Endothelial cell (in vitro differentiated cells): ENCODE measurements at regions not wholly inside any gene's neighbourhood (a gene's known extent, or its start where the extent isn't known, plus 50 kb on each side); places are given as distances from the start of the nearest gene placed in this dataset.

Experiments used
- DNase-seq: peaks from one replicate; pipeline ENCODE4 v3.0.0; 2021; ENCODE audit warnings: low spot score
- H3K27ac Mint-ChIP-seq: one replicate; pipeline ENCODE4 v1.8.0; 2021; ENCODE audit warnings: mixed read lengths, inconsistent platforms; ENCODE audit not compliant: unreplicated experiment
- H3K27me3 Mint-ChIP-seq: one replicate; pipeline ENCODE4 v1.8.0; 2021; ENCODE audit warnings: mild to moderate bottlenecking, moderate library complexity, mixed read lengths, inconsistent platforms; ENCODE audit not compliant: unreplicated experiment
- H3K36me3 Mint-ChIP-seq: one replicate; pipeline ENCODE4 v1.8.0; 2021; ENCODE audit warnings: mild to moderate bottlenecking, low read depth, mixed read lengths, inconsistent platforms; ENCODE audit not compliant: unreplicated experiment
- H3K4me1 Mint-ChIP-seq: one replicate; pipeline ENCODE4 v1.8.0; 2021; ENCODE audit warnings: mild to moderate bottlenecking, mixed read lengths, inconsistent platforms; ENCODE audit not compliant: unreplicated experiment
- H3K4me3 Mint-ChIP-seq: one replicate; pipeline ENCODE4 v1.8.0; 2021; ENCODE audit warnings: mild to moderate bottlenecking, mixed read lengths, inconsistent platforms; ENCODE audit not compliant: unreplicated experiment
- H3K9me3 Mint-ChIP-seq: one replicate; pipeline ENCODE4 v1.8.0; 2021; ENCODE audit warnings: mixed read lengths, inconsistent platforms; ENCODE audit not compliant: unreplicated experiment
- TF ChIP-seq, protein P1 (sequence below): fragments of 200-600 bp; sonication (generic); IDR thresholded peaks from one replicate; pipeline ENCODE4 v1.5.0; 2021; ENCODE audit warnings: antibody characterized with exemption; ENCODE audit not compliant: unreplicated experiment

DNA sequence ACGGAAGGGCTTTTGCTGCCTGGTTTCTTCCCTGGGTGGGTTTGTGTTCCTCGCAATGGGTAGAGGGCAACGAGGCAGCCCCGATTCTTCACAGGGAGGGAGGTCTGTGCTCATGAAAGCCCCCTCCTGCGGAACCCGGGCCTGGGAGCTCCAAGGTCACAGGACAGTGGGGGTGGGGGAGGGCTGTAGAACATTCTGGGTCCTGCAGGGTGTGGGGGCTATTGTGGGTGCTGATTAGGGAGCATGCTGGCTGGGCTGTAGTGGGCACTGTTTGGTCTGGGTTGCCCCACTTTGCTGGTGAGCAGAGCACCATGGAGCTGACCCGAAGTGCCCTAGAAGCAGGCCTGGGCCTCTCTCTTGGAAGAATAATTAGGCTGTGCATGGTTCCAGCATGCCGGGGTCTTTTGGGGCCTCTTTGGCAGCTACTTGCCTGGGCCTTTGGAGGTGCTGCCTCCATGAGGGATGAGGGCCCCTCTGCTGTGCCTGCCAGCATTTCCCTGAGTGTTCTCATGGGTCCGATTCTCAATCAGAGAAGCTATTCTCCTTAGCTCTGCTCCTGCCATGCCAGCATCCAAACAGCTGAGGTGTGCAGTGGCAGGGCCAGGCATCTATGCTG is 232.2 kb upstream of the HS6ST1 start:
- peaks cover 4% of the 10 kb centered on the region for H3K36me3 Mint-ChIP-seq
- no peaks in the 10 kb centered on the region for H3K9me3 Mint-ChIP-seq
- no peak overlapping the region for H3K27ac Mint-ChIP-seq
- H3K4me3 Mint-ChIP-seq = no peak overlapping the region
- TF ChIP-seq, protein P1, sequence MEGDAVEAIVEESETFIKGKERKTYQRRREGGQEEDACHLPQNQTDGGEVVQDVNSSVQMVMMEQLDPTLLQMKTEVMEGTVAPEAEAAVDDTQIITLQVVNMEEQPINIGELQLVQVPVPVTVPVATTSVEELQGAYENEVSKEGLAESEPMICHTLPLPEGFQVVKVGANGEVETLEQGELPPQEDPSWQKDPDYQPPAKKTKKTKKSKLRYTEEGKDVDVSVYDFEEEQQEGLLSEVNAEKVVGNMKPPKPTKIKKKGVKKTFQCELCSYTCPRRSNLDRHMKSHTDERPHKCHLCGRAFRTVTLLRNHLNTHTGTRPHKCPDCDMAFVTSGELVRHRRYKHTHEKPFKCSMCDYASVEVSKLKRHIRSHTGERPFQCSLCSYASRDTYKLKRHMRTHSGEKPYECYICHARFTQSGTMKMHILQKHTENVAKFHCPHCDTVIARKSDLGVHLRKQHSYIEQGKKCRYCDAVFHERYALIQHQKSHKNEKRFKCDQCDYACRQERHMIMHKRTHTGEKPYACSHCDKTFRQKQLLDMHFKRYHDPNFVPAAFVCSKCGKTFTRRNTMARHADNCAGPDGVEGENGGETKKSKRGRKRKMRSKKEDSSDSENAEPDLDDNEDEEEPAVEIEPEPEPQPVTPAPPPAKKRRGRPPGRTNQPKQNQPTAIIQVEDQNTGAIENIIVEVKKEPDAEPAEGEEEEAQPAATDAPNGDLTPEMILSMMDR = no peak
- H3K27me3 Mint-ChIP-seq = peaks cover 2% of the 10 kb centered on the region
- H3K4me1 Mint-ChIP-seq = peaks cover 2% of the 10 kb centered on the region
- no peak for DNase-seq

DNA sequence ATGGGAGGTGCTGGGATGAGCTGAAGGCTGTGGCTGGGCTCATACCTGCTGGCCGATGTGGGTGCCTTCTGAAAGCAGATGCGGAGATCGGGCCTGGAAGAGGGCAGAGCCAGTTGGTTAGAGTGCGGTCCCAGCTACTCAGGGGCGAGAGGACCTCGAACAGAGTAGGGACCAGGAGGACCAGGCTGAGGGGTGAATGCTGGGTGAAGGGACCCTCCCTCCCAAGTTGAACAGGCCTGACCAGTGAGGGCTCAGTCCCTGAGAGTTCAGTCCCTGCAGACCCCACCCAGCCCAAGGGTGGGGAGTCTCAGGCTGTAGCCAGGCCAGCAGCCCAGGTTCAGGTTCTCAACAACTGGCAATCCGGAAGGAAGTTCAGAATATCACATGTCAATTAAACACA is 232.8 kb upstream of the HS6ST1 start:
- peaks cover 2% of the 10 kb centered on the region for H3K27me3 Mint-ChIP-seq
- no peak for DNase-seq
- H3K36me3 Mint-ChIP-seq = peaks cover 4% of the 10 kb centered on the region
- H3K4me3 Mint-ChIP-seq = no peak overlapping the region
- no peaks in the 10 kb centered on the region for H3K9me3 Mint-ChIP-seq
- TF ChIP-seq, protein P1 = no peak
- H3K27ac Mint-ChIP-seq = no peak overlapping the region
- peaks cover 2% of the 10 kb centered on the region for H3K4me1 Mint-ChIP-seq

DNA sequence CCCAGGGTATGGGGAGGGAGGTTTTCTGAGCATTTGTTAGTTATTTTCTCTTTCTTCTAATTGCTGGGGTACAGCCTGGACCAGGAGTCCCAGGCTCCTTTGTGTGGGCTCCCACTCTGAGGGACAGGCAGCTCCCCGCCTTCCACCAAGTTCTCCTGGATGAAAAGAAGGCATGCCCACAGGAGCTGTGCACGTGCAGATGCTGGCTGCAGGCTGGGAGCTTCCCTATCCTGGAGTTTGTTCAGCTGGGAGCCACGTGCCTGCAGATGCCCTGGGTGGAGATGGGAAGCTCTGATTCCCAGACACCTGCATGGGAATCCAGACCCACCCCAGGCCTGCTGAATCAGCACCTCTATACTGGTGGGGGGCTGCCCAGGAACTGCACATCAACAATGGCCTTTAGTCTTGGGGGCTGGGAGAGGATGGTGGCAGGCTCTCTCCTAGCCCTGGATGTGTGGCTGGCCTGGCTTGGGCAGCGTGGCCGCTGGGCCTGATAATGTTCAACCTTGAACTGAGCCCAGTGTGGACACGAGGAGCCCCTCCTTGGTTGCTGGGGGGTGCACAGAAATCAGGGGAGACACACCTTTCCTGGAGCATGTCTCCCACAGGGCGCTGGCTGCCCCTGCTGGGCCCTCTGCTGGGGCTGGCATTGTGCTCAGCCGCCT is 233.6 kb upstream of the HS6ST1 start:
- Mint-ChIP-seq H3K4me1 (peaks cover 2% of the 10 kb centered on the region), H3K27me3 (peaks cover 2% of the 10 kb centered on the region), H3K36me3 (peaks cover 4% of the 10 kb centered on the region), H3K4me3 (no peak overlapping the region), H3K9me3 (no peaks in the 10 kb centered on the region), H3K27ac (no peak overlapping the region)
- DNase-seq = no peak
- TF ChIP-seq, protein P1 = no peak

DNA sequence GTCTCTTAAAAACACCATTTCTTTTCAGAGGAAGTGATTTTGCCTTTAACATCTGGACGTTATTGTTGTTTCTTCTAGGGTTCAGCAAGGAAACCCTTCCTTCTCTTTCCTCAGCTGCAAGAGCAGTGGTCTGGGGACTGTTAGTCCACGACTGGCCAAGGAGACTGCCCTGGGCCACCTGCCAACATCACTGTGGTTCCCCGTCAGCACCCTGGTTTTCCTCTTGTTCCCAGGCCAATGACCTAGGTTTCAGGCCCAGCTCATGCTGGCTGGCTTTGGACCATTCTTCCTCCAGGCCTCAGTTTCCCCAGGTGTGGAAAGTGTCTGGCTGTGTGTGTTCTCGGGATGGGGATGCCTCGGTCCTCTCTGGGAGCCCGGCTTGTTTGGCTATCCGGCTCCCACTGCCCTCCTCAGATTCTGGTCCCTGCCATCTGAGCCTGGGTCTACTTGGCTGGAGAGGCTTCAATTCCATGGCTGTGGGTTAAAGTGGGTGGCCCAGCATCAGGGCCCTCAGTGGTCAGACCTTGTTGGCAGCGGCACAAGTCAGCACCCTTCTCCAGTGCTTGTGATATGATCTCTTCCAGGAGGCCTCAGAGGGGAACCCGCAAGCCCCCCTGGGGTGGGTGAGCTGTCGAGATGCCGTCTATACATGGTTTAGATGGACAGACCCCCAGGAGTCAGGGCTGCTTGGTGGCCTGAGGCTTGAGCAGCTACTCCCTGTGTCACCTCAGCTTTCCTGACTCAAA is 234.3 kb upstream of the HS6ST1 start:
- H3K9me3 Mint-ChIP-seq = no peaks in the 10 kb centered on the region
- H3K4me3 Mint-ChIP-seq = no peak overlapping the region
- no peak overlapping the region for H3K27ac Mint-ChIP-seq
- TF ChIP-seq, protein P1 = no peak
- peaks cover 4% of the 10 kb centered on the region for H3K36me3 Mint-ChIP-seq
- H3K4me1 Mint-ChIP-seq = peaks cover 2% of the 10 kb centered on the region
- no peaks in the 10 kb centered on the region for H3K27me3 Mint-ChIP-seq
- no peak for DNase-seq
